ENCODE measurements at regions not wholly inside any gene's neighbourhood (a gene's known extent, or its start where the extent isn't known, plus 50 kb on each side); places are given as distances from the start of the nearest gene placed in this dataset.

- WGBS, 2 donors, result 93 to 96% methylated on average over 3 to 5 of the region's 5 CpGs
- no peaks in the 10 kb centered on the region for H3K27me3 ChIP-seq
- intact Hi-C loops (cut with DNase I; ENCODE audit: low total_unique reads), result no loop called here
- no peaks in the 10 kb centered on the region for H3K4me1 ChIP-seq
- no peaks in the 10 kb centered on the region for H3K9me3 ChIP-seq
- H3K36me3 ChIP-seq (ENCODE audit: low read depth, missing control alignments), result no peaks in the 10 kb centered on the region
- no peak overlapping the region for H3K27ac ChIP-seq
- no peak for DNase-seq
- no peak for TF ChIP-seq CTCF (IDR thresholded peaks at IDR 0.05)
- no peak for TF ChIP-seq POLR2A (IDR thresholded peaks at IDR 0.05)
- no peak overlapping the region for H3K4me3 ChIP-seq
Measured at GRCh38 chr7:10079572-10079971, 894.1 kb upstream of the PHF14 start.

GRCh38 chr7:10082896-10083295, 890.8 kb upstream of the PHF14 start:
- H3K4me1 ChIP-seq, result no peaks in the 10 kb centered on the region
- H3K4me3 ChIP-seq, result no peak overlapping the region
- intact Hi-C loops (cut with DNase I; ENCODE audit: low total_unique reads), result no loop called here
- no peak overlapping the region for H3K27ac ChIP-seq
- no peaks in the 10 kb centered on the region for H3K27me3 ChIP-seq
- DNase-seq, result no peak
- WGBS, 2 donors, result 60 to 64% methylated on average over 4 of the region's 4 CpGs
- no peaks in the 10 kb centered on the region for H3K9me3 ChIP-seq
- TF ChIP-seq POLR2A (IDR thresholded peaks at IDR 0.05), result no peak
- TF ChIP-seq CTCF (IDR thresholded peaks at IDR 0.05), result no peak
- H3K36me3 ChIP-seq (ENCODE audit: low read depth, missing control alignments), result no peaks in the 10 kb centered on the region

- WGBS, 2 donors, result 49 to 53% methylated on average over 4 of the region's 4 CpGs
- intact Hi-C loops (cut with DNase I; ENCODE audit: low total_unique reads), result no loop called here
- H3K4me1 ChIP-seq, result no peaks in the 10 kb centered on the region
- DNase-seq, result no peak
- H3K9me3 ChIP-seq, result no peaks in the 10 kb centered on the region
- no peak for TF ChIP-seq CTCF (IDR thresholded peaks at IDR 0.05)
- TF ChIP-seq POLR2A (IDR thresholded peaks at IDR 0.05), result no peak
- H3K27ac ChIP-seq, result no peak overlapping the region
- no peak overlapping the region for H3K4me3 ChIP-seq
- no peaks in the 10 kb centered on the region for H3K36me3 ChIP-seq (ENCODE audit: low read depth, missing control alignments)
- H3K27me3 ChIP-seq, result no peaks in the 10 kb centered on the region
Measured at GRCh38 chr7:10083766-10084165, 889.9 kb upstream of the PHF14 start.

- Histone ChIP-seq H3K9me3 (no peaks in the 10 kb centered on the region), H3K4me3 (peak overlapping the region; percentile 13 to 37), H3K36me3 (ENCODE audit: low read depth, missing control alignments) (no peaks in the 10 kb centered on the region), H3K27ac (peak overlapping the region in 1 of 2 donors; percentile 1), H3K4me1 (no peaks in the 10 kb centered on the region), H3K27me3 (no peaks in the 10 kb centered on the region)
- peak; percentile 43 for DNase-seq
- TF ChIP-seq CTCF (IDR thresholded peaks at IDR 0.05), result no peak
- no peak for TF ChIP-seq POLR2A (IDR thresholded peaks at IDR 0.05)
- intact Hi-C loops (cut with DNase I; ENCODE audit: low total_unique reads), result no loop called here
- WGBS, 2 donors, result 62 to 68% methylated on average over 9 of the region's 9 CpGs
Measured at GRCh38 chr7:10085231-10085630, 888.4 kb upstream of the PHF14 start.

GRCh38 chr7:10100572-10100971, 873.1 kb upstream of the PHF14 start:
- H3K4me3 ChIP-seq, result no peak overlapping the region
- H3K4me1 ChIP-seq, result no peaks in the 10 kb centered on the region
- H3K9me3 ChIP-seq, result no peaks in the 10 kb centered on the region
- no peak for DNase-seq
- no peaks in the 10 kb centered on the region for H3K27me3 ChIP-seq
- TF ChIP-seq CTCF (IDR thresholded peaks at IDR 0.05) (no peak), POLR2A (IDR thresholded peaks at IDR 0.05) (no peak)
- intact Hi-C loops (cut with DNase I; ENCODE audit: low total_unique reads), result no loop called here
- no peaks in the 10 kb centered on the region for H3K36me3 ChIP-seq (ENCODE audit: low read depth, missing control alignments)
- 85 to 90% methylated on average over 2 of the region's 2 CpGs for WGBS, 2 donors
- H3K27ac ChIP-seq, result no peak overlapping the region

Measured in testis (tissue), 2 donors.